Kidney glomerular epithelial cell (primary cell): ENCODE measurements at regions not wholly inside any gene's neighbourhood (a gene's known extent, or its start where the extent isn't known, plus 50 kb on each side); places are given as distances from the start of the nearest gene placed in this dataset.
A peak's percentile ranks its signal among the peaks of the same experiment; 100 is the strongest.

Experiments used
- DNase-seq: peaks from one replicate; lab custom pipeline; 2025; lab: John Stamatoyannopoulos, UW

DNA sequence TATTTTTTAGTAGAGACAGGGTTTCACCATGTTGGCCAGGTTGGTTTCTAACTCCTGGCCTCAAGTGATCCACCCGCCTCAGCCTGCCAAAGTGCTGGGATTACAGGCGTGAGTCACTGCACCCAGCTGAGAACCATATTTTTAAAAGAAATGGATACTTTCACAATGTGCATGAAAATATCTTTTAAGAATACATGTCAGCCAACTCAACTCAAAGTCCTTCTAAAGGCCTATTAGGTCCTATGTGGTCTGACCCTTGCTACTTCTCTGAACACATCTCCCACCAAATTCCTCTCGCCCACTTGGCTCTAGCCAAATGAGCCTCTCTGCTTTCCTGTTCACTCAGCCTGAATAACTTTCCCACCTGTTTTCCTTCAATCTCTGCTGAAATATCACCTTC lies 119.6 kb downstream of the MTX2 start:
- no peak for DNase-seq

GRCh38 chr2:176390276-176391147 lies 121.3 kb downstream of the MTX2 start:
- no peak for DNase-seq

- no peak for DNase-seq
Observed at GRCh38 chr2:176391148-176391419, 121.8 kb downstream of the MTX2 start.

- no peak for DNase-seq
Observed at GRCh38 chr2:176392249-176392648, 123.0 kb downstream of the MTX2 start.

DNA sequence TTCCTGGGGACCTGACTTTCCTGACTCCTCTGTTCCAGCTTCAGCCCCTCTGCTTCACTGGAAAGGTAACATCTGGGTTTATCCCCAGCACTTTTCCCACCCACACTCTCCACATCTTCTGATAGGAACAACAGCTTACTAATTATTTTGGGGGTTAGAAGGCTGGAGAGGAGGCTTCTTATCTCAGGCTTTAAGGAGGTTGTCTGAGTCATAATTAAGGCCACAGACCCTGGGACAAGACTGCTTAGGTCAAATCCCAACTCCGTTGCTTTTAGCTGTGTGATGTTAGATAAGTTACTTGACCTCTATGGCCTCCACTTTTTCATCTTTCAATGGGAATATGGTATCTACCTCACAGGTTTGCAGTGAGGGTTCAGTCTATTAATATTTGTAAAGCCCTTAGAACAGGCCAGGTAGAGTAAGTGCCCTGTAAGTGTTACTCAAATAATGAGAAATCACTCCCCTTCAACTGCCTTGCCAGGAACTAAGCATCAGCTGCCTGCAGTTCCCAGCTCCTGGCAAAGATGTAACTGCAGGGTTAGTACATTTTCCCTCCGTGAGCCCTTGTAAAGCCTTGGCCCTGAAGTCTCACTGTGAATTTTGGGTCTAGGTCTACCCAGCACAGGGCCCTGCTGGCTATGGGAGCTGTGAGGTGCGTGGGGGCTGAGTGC lies 123.6 kb downstream of the MTX2 start:
- DNase-seq = no peak

- DNase-seq = no peak
Observed at GRCh38 chr2:176395273-176395854, 126.1 kb downstream of the MTX2 start.

DNA sequence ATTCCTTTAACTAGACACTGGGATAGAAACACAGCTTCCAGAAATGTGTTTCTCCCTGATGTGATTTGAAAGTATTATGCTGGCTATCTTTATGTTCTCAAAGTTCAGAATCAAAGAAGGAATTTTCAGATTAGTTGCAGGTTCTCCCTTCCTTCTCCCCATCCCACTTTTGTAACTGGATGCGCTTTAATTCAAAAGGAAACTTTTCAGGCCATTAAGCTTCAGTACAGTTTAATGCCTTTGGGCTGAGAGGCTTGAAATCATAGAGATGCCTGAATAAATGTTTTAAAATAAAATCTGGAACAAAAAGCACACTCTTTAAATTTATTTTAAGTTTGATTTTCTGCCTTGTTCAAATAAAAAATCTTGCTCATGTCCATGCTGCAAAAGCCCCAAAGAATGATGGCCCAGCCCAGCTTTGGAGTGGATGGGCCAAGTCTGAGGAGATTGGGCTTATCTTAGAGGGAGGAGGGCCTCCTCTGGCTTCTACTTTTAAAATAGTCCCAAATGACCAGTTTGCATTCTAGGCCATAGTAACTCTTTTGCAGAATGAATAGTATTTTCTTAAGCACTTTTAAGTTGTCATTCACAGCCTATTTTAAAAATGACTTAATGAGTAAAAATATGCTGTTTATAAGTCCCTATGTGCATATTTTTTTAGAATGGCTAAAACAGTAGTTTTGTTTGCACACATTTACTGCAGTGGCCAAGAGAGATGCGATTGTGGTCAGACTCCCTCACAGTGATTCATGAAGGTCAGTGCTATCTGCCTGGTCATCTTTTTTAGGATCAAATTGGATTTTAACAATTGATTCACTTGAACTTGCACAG lies 129.2 kb downstream of the MTX2 start:
- DNase-seq = peak; percentile 43

DNA sequence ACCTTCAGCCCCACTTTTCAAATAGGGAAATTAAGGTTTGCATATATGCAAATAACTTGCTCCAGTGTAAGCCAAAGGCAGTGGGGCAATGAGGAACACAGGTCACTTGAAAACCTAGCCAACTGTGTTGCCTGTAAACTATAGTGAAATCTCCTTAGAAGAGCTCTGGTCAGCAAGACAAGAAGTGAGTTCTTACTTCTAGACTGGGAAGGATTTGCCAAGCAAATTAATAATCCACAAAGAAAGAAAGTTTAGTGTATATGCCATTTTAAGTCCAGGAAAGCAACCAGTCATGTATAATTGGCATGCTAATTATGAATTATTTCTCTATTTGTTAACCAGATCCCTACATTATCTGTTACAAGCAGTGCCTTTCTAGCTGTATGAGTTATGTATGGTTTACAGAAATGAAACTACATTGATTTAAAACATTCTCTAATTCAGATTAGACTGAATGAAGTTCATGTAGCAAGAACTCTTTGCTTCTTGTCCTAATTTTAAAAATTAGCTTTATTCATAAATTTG lies 129.9 kb downstream of the MTX2 start:
- DNase-seq = no peak

- no peak for DNase-seq
Observed at GRCh38 chr2:176405477-176405876, 136.2 kb downstream of the MTX2 start.

GRCh38 chr2:176407706-176408105 lies 138.5 kb downstream of the MTX2 start:
- no peak for DNase-seq

DNA sequence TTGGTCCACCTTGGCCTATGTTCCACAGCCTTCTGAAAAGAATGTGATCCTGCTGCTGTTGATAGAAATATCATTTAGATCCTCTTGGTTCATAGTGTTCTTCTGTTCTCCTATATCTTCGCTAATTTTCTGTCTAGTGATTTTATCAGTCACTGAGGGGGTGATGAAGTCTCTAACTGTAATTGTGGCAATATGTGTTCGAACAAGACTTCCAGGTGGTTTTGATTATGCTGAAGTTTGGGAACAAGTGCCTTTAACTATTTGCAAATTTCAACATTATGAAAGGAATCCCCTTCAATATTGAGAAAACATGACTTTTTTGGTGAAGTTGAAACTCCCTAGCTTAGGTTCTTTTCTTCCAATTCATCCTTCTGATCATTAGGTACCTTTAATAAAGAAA lies 140.4 kb downstream of the MTX2 start:
- DNase-seq = no peak

DNA sequence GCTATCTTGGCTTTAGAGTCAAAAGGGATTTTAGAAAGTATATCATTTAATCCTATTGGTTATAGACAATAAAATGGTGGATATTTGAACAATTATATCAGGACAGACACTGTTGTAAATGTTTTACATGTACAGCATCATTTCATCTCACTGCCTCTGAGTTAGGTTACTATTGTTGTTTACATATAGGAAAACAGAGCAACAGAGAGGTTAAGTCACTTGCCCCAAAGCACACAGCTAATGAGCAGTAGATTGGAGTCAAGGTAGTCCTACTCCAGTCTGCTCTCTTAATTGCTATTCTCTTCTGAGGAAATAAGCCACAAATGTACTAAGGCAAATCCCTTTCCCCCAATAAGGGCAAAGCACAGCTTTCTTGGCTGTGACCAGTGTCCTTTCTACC lies 142.9 kb downstream of the MTX2 start:
- DNase-seq = no peak

DNA sequence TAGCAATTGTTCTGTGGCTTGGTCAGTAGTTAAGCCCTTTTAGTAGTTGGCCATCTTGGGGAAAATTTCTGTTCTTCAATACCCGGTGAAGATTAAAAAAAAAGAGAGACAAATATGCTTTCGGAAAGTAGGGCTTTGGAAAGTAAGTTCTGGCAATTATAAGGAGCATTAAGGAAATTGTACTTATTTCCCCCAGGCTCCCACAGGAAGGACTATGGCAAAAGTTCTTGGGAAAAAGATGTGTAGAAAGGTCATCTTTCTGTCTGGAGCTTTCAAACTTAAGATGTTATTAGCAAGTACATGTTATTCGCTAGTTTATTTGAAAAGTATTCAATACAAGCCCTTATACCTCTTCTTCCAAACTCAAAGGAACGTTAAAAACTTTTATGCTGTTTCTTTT lies 144.5 kb downstream of the MTX2 start:
- DNase-seq = no peak

DNA sequence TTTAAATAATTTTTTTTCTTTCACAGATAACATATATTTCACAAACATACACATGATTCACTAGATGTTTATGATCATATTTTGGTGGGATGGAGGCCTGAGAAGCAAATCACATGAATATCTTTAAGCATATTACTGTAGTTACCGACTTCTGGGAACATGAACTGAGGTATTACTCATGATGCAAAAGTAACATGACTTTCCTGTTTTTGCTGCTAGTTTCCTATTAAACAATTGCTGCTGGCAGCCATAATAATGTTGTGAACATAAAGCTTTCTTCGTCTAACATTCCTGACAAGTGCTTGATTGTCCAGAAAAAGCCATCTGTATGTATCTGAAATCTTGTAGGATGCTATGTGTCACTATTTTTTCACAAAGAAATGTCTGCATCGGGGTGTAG lies 145.4 kb downstream of the MTX2 start:
- no peak for DNase-seq

DNA sequence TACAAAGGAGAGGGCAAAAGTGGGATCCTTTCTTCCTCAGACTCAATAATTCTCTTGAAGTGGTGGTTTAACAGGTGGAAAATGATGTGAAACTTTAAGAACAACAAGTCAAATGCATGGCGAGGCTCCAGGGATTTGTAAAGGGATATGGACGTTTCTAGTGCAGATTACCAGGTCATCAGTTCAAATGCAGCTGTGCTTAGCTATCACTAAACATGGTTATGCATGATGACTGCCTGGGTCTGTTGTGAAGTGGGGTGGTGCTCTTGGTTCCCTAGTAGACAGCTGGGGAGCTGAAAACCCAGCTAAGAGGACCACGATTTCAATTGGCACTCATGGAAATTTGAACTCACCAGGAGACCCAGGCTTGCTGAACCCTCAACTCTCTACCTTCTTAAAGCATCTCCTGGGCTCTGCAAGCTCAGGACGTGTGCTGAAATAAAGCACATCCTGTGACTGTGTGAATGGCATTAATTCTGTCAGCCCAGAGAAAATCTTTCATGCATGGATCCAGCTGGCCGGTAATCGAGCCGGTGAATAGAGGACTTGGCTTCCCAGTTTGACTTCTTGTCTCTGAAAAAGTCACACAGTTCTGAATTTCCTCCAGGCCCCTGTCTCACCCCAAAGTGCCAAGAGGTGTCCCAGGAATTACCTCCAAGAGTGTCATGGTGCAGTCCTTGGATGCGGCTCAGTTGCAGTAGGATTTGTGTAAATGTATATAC lies 146.1 kb downstream of the MTX2 start:
- DNase-seq = no peak

- DNase-seq = no peak
Observed at GRCh38 chr2:176415937-176416499, 146.8 kb downstream of the MTX2 start.

DNA sequence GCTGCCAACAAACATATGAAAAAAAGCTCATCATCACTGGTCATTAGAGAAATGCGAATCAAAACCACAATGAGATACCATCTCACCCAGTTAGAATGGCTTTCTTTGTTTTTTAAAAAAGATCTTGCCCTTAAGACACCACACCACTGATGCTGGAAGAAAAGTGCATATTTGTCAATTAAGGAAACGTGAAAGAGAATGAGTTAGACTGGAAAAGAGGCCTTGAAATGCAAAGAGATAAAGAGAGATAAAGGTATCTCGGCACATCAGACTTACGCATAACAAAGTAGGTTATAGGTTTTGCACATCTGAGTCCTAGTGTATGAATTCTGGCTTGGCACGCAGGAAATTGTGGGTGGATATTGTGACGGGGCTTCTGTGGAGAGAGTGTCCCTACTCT lies 149.5 kb downstream of the MTX2 start:
- DNase-seq = no peak

GRCh38 chr2:176419591-176420071 lies 150.4 kb downstream of the MTX2 start:
- DNase-seq = no peak

DNA sequence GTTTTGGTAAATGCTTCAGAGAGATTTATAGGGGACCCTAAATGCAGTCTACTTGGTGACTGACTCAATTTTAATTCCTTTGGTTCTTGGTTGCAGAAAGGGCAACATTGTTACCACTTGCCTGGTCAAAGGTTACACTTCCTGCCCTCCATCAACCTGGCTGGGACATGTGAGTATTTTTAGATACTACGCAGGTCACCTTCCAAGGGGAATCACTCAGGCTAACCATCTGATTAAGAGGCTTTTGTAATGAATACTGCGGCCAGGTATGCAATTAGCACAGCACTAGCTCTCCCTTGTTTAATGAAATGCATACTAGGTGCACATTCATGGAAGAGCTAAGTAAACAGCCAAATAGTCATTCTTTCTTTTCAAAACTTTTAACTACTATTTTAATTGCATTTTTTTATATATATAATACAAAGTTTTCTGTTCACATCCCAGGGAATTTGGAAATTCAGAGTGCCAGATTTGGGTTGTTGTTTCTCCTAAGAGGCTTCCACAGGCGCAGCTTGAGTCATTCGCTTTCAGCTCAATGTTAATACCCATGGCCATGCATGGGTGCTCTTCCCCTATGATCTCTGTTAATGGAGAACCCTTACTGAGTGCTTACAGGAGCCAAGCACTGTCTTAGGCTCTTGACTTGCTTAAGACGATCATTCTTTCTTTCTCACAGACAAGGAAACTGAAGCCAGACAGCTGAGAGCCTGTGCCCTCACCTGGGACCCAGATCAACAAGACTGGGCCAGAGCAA lies 152.2 kb downstream of the MTX2 start:
- DNase-seq = peak; percentile 70

GRCh38 chr2:176423819-176424218 lies 154.6 kb downstream of the MTX2 start:
- no peak for DNase-seq
